GM19023 (cell line): ENCODE measurements at regions not wholly inside any gene's neighbourhood (a gene's known extent, or its start where the extent isn't known, plus 50 kb on each side); places are given as distances from the start of the nearest gene placed in this dataset.

ENCODE experiments used
- ATAC-seq: cut with Tn5 transposase; IDR thresholded peaks from one replicate; pipeline ENCODE4 v1.9.1; 2021; ENCODE audit warnings: mild to moderate bottlenecking, moderate library complexity; ENCODE audit not compliant: unreplicated experiment

GRCh38 chr12:94722664-94723063 lies 72.3 kb upstream of the TMCC3 start:
- no peak for ATAC-seq

GRCh38 chr12:94721173-94721572 lies 70.8 kb upstream of the TMCC3 start:
- ATAC-seq: peak; percentile 85

- no peak for ATAC-seq
Measured at GRCh38 chr12:94718114-94718513, 67.8 kb upstream of the TMCC3 start.

GRCh38 chr12:94717656-94718055 lies 67.3 kb upstream of the TMCC3 start:
- no peak for ATAC-seq

- no peak for ATAC-seq
Measured at GRCh38 chr12:94717108-94717507, 66.8 kb upstream of the TMCC3 start.

GRCh38 chr12:94716339-94716738 lies 66.0 kb upstream of the TMCC3 start:
- ATAC-seq: no peak

GRCh38 chr12:94714378-94715114 lies 64.2 kb upstream of the TMCC3 start:
- no peak for ATAC-seq

GRCh38 chr12:94712815-94713515 lies 62.6 kb upstream of the TMCC3 start:
- ATAC-seq: no peak

GRCh38 chr12:94710933-94711332 lies 60.6 kb upstream of the TMCC3 start:
- no peak for ATAC-seq

GRCh38 chr12:94707892-94708291 lies 57.5 kb upstream of the TMCC3 start:
- ATAC-seq: no peak

GRCh38 chr12:94707036-94707435 lies 56.7 kb upstream of the TMCC3 start:
- ATAC-seq: no peak

GRCh38 chr12:94706250-94706661 lies 55.9 kb upstream of the TMCC3 start:
- peak; percentile 71 for ATAC-seq

GRCh38 chr12:94705676-94706075 lies 55.3 kb upstream of the TMCC3 start:
- ATAC-seq: no peak

GRCh38 chr12:94704452-94705306 lies 54.3 kb upstream of the TMCC3 start:
- no peak for ATAC-seq

- ATAC-seq: no peak
Measured at GRCh38 chr12:94702696-94703095, 52.3 kb upstream of the TMCC3 start.

- no peak for ATAC-seq
Measured at GRCh38 chr12:94701711-94702110, 51.4 kb upstream of the TMCC3 start.

- ATAC-seq: no peak
Measured at GRCh38 chr12:94700662-94701061, 50.3 kb upstream of the TMCC3 start.
